OCI-LY3 (cell line): ENCODE measurements at regions not wholly inside any gene's neighbourhood (a gene's known extent, or its start where the extent isn't known, plus 50 kb on each side); places are given as distances from the start of the nearest gene placed in this dataset.

Experiments used
- H2AFZ ChIP-seq: fragments of 200-600, 300-600 bp; shearing (Covaris generic); 2 replicates; pipeline ENCODE4 v1.6.0; 2014; ENCODE audit warnings: antibody characterized with exemption, low read depth, low read length
- H3K27ac ChIP-seq: fragments of 200-600, 300-600 bp; sonication (generic); 2 replicates; pipeline ENCODE4 v1.5.1; 2014; ENCODE audit warnings: mild to moderate bottlenecking, low read length, moderate library complexity, mixed read lengths
- H3K27me3 ChIP-seq: fragments of 200-600, 300-600 bp; sonication (generic); 2 replicates; pipeline ENCODE4 v1.6.1; 2014; ENCODE audit warnings: low read depth, low read length, mixed read lengths
- H3K36me3 ChIP-seq: fragments of 200-600, 300-600 bp; sonication (generic); replicated peaks from 2 replicates; pipeline ENCODE3; 2014; ENCODE audit warnings: low read depth, low read length, mixed read lengths
- H3K4me1 ChIP-seq: fragments of 300-600, 200-600 bp; sonication (generic); 2 replicates; pipeline ENCODE4 v1.6.1; 2014; ENCODE audit warnings: low read length, mixed read lengths
- H3K4me2 ChIP-seq: fragments of 200-600, 300-600 bp; sonication (generic); 2 replicates; pipeline ENCODE4 v1.6.1; 2014; ENCODE audit warnings: low read length, mixed read lengths
- H3K4me3 ChIP-seq: fragments of 300-600, 200-600 bp; sonication (generic); 2 replicates; pipeline ENCODE4 v1.5.1; 2014; ENCODE audit warnings: antibody characterized with exemption, mild to moderate bottlenecking, low read length, moderate library complexity
- H3K79me2 ChIP-seq: fragments of 300-600, 200-600 bp; shearing (Covaris generic); 2 replicates; pipeline ENCODE4 v1.6.1; 2014; ENCODE audit warnings: mild to moderate bottlenecking, low read length, mixed read lengths
- H3K9ac ChIP-seq: fragments of 300-600, 200-600 bp; shearing (Covaris generic); 2 replicates; pipeline ENCODE4 v1.6.0; 2014; ENCODE audit warnings: mild to moderate bottlenecking, low read length, moderate library complexity
- H3K9me3 ChIP-seq: fragments of 200-600, 300-600 bp; shearing (Covaris generic); 2 replicates; pipeline ENCODE4 v1.6.1; 2014; ENCODE audit warnings: low read length, mixed read lengths; ENCODE audit not compliant: insufficient read depth
- H4K20me1 ChIP-seq: fragments of 200-600, 300-600 bp; sonication (generic); 2 replicates; pipeline ENCODE4 v1.6.1; 2016; ENCODE audit warnings: low read length, mixed read lengths; ENCODE audit not compliant: insufficient read depth
- EZH2phosphoT487 ChIP-seq: fragments of 200-600 bp; shearing (Covaris generic); IDR thresholded peaks from 2 replicates; pipeline ENCODE4 v1.6.1; 2018; ENCODE audit warnings: antibody characterized with exemption, mixed run types, low read depth
- TF ChIP-seq, protein P1 (sequence below): fragments of 200-600, 300-600 bp; sonication (generic); IDR thresholded peaks from 2 replicates; pipeline ENCODE4 v1.5.1; 2014; ENCODE audit warnings: antibody characterized with exemption, low read length, low read depth

DNA sequence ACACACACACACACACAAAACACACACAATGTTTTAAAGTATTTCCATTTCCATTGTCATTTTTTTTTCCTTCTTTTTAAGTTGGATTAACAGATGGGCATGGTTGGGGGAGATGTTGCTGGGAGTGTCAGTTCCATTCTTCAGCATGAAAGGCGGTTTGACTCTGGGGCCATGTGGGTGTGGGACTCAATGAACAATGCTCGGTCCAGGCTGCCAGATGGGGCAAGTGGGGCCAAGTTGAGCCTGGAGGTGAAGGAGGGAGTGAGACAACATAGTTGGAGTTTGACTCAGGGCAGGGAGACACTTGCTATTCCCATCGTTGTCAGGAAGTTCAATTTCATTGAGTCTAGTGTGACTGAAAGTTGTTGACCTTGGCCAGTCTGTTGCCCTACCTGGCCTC is 125.3 kb downstream of the TLE3 start:
- no peak overlapping the region for H2AFZ ChIP-seq
- TF ChIP-seq EZH2phosphoT487, result no peak
- TF ChIP-seq, protein P1, sequence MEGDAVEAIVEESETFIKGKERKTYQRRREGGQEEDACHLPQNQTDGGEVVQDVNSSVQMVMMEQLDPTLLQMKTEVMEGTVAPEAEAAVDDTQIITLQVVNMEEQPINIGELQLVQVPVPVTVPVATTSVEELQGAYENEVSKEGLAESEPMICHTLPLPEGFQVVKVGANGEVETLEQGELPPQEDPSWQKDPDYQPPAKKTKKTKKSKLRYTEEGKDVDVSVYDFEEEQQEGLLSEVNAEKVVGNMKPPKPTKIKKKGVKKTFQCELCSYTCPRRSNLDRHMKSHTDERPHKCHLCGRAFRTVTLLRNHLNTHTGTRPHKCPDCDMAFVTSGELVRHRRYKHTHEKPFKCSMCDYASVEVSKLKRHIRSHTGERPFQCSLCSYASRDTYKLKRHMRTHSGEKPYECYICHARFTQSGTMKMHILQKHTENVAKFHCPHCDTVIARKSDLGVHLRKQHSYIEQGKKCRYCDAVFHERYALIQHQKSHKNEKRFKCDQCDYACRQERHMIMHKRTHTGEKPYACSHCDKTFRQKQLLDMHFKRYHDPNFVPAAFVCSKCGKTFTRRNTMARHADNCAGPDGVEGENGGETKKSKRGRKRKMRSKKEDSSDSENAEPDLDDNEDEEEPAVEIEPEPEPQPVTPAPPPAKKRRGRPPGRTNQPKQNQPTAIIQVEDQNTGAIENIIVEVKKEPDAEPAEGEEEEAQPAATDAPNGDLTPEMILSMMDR, result no peak

DNA sequence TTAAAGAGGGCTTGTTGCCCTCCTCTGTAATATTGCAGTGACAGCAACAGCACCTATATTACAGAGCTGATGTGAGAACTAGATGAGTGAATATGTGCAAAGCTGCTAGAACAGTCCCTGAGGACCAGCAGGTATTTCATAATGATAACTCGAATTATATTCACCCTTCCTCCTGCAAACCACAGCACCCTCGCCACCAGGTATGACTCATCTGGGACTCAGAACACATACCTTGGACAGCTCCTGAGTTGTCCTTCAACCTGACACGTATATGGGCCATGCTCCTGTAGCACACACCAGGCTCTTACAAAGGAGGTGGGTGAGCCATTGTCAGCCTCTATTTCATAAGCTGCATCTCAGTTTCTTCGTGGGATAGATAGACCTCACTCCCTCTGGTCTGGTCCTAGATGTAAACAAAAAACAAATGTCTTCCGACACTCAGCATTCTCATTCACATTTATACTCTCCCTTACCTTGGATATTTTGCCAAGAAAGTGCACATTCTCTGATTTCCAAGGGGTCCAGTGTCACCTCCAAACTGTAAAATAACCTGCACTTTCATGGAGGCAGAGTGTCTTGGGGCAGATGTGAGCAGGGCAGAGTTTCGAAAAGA is 124.5 kb downstream of the TLE3 start:
- Histone ChIP-seq H3K27me3 (peaks cover 91% of the 10 kb centered on the region), H3K79me2 (no peaks in the 10 kb centered on the region), H3K4me1 (peaks cover 4% of the 10 kb centered on the region), H3K9me3 (no peaks in the 10 kb centered on the region), H2AFZ (no peak overlapping the region), H3K27ac (no peak overlapping the region), H3K4me3 (no peak overlapping the region), H3K4me2 (no peak overlapping the region), H3K9ac (no peak overlapping the region), H4K20me1 (peaks cover 11% of the 10 kb centered on the region; the same call in 1 of the 2 replicates), H3K36me3 (no peaks in the 10 kb centered on the region)
- TF ChIP-seq, protein P1, result no peak
- no peak for TF ChIP-seq EZH2phosphoT487

More for the DNA sequence above, 125.3 kb downstream of the TLE3 start:
- Histone ChIP-seq H3K27me3 (peaks cover 90% of the 10 kb centered on the region), H3K4me2 (no peak overlapping the region), H3K27ac (no peak overlapping the region), H3K9ac (no peak overlapping the region), H3K4me1 (peaks cover 4% of the 10 kb centered on the region), H3K79me2 (no peaks in the 10 kb centered on the region), H3K36me3 (no peaks in the 10 kb centered on the region), H4K20me1 (peaks cover 11% of the 10 kb centered on the region; the same call in 1 of the 2 replicates), H3K4me3 (no peak overlapping the region), H3K9me3 (no peaks in the 10 kb centered on the region)

DNA sequence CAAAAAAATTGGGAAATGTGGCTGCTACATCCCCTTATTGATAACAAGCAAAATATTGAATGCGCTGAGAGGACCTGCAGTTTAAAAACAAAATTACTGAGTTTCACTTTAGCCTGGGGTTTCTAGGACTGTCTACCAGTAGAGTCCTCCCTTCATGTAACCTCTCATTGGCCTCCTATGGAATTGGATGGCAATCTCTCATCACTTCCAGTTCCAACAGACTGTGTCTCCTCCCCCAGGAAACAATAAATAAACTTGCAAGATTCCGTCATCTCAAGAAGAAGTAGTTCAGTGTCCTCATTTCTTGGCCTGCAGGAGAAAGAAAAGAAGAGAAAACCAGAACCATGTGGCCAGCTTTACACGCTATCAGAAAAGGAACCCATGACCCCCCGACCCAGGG is 123.8 kb downstream of the TLE3 start:
- no peak overlapping the region for H2AFZ ChIP-seq
- H3K27ac ChIP-seq, result no peak overlapping the region
- H3K79me2 ChIP-seq, result no peaks in the 10 kb centered on the region
- no peak overlapping the region for H3K4me2 ChIP-seq
- peaks cover 84% of the 10 kb centered on the region for H3K27me3 ChIP-seq
- H4K20me1 ChIP-seq, result peaks cover 11% of the 10 kb centered on the region; the same call in 1 of the 2 replicates
- no peaks in the 10 kb centered on the region for H3K9me3 ChIP-seq
- no peaks in the 10 kb centered on the region for H3K36me3 ChIP-seq
- TF ChIP-seq, protein P1, result no peak
- no peak for TF ChIP-seq EZH2phosphoT487
- no peak overlapping the region for H3K4me3 ChIP-seq
- peaks cover 8% of the 10 kb centered on the region for H3K4me1 ChIP-seq
- no peak overlapping the region for H3K9ac ChIP-seq

DNA sequence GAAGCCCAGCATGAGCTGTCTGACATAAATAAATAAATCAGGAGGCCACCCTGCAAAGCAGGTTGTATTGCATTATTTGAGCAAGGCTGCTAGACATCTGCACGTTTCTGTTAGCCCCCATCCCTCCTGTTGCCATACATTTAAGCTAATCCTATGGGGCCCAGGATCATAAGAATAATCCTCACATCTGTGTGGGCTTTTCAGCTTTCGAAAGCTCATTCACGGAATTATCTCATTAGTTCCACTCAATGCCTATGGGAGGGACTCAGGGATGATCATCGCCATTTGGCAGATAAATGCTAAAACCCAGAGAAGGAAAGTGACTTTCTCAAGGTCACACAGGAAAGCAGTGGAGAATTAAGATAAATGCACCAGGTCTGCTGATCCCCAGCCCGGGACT is 123.4 kb downstream of the TLE3 start:
- no peaks in the 10 kb centered on the region for H3K36me3 ChIP-seq
- no peak overlapping the region for H2AFZ ChIP-seq
- H3K4me2 ChIP-seq, result no peak overlapping the region
- no peaks in the 10 kb centered on the region for H3K9me3 ChIP-seq
- no peak overlapping the region for H3K27ac ChIP-seq
- H3K4me3 ChIP-seq, result no peak overlapping the region
- peaks cover 11% of the 10 kb centered on the region; the same call in 1 of the 2 replicates for H4K20me1 ChIP-seq
- H3K9ac ChIP-seq, result no peak overlapping the region
- H3K4me1 ChIP-seq, result peaks cover 12% of the 10 kb centered on the region
- peaks cover 80% of the 10 kb centered on the region for H3K27me3 ChIP-seq
- no peak for TF ChIP-seq EZH2phosphoT487
- TF ChIP-seq, protein P1, result no peak
- no peaks in the 10 kb centered on the region for H3K79me2 ChIP-seq
